ENCODE measurements at regions not wholly inside any gene's neighbourhood (a gene's known extent, or its start where the extent isn't known, plus 50 kb on each side); places are given as distances from the start of the nearest gene placed in this dataset.

- H3K4me3 Mint-ChIP-seq = no peak overlapping the region
Measured at GRCh38 chr17:69703751-69704150, 289.3 kb downstream of the MAP2K6 start.

DNA sequence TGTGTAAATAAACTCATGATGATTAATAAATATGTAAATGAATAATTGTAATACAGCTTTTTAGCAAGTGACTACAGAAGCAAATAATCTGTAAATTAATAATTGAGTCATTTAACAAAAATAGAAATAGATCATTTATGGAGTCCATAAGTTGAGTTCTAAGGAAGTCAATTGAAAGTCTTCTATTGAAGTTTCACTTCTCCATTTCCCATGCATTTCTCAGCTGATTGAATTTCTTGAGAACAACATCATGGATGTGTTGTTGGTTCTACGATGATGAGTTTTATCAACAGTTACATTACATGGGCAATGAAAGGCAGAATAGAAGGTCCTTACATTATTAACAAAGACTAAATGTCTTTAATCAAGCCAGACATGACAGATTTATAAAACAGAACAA is 290.4 kb downstream of the MAP2K6 start:
- Mint-ChIP-seq H3K36me3 (ENCODE audit: low read depth) (no peaks in the 10 kb centered on the region), H3K4me3 (no peak overlapping the region), H3K27me3 (ENCODE audit: low read depth) (no peaks in the 10 kb centered on the region), H3K4me1 (no peaks in the 10 kb centered on the region), H3K27ac (ENCODE audit: unreplicated experiment) (no peak overlapping the region), H3K9me3 (peaks cover 3% of the 10 kb centered on the region)
- DNase-seq (ENCODE audit: low read depth, low spot score) = no peak
- TF ChIP-seq, protein P1, sequence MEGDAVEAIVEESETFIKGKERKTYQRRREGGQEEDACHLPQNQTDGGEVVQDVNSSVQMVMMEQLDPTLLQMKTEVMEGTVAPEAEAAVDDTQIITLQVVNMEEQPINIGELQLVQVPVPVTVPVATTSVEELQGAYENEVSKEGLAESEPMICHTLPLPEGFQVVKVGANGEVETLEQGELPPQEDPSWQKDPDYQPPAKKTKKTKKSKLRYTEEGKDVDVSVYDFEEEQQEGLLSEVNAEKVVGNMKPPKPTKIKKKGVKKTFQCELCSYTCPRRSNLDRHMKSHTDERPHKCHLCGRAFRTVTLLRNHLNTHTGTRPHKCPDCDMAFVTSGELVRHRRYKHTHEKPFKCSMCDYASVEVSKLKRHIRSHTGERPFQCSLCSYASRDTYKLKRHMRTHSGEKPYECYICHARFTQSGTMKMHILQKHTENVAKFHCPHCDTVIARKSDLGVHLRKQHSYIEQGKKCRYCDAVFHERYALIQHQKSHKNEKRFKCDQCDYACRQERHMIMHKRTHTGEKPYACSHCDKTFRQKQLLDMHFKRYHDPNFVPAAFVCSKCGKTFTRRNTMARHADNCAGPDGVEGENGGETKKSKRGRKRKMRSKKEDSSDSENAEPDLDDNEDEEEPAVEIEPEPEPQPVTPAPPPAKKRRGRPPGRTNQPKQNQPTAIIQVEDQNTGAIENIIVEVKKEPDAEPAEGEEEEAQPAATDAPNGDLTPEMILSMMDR (conservative IDR thresholded peaks at IDR 0.05) = no peak

More at GRCh38 chr17:69703751-69704150, 289.3 kb downstream of the MAP2K6 start:
- H3K9me3 Mint-ChIP-seq = peaks cover 10% of the 10 kb centered on the region
- peaks cover 3% of the 10 kb centered on the region for H3K36me3 Mint-ChIP-seq (ENCODE audit: low read depth)
- no peak overlapping the region for H3K27ac Mint-ChIP-seq (ENCODE audit: unreplicated experiment)
- no peaks in the 10 kb centered on the region for H3K27me3 Mint-ChIP-seq (ENCODE audit: low read depth)
- TF ChIP-seq, protein P1 (conservative IDR thresholded peaks at IDR 0.05) = no peak
- no peak for DNase-seq (ENCODE audit: low read depth, low spot score)
- H3K4me1 Mint-ChIP-seq = no peaks in the 10 kb centered on the region

- no peak for DNase-seq (ENCODE audit: low read depth, low spot score)
- Mint-ChIP-seq H3K9me3 (no peaks in the 10 kb centered on the region), H3K4me1 (peaks cover 9% of the 10 kb centered on the region), H3K27me3 (ENCODE audit: low read depth) (no peaks in the 10 kb centered on the region), H3K27ac (ENCODE audit: unreplicated experiment) (no peak overlapping the region), H3K36me3 (ENCODE audit: low read depth) (no peaks in the 10 kb centered on the region), H3K4me3 (no peak overlapping the region)
- TF ChIP-seq, protein P1 (conservative IDR thresholded peaks at IDR 0.05) = no peak
Measured at GRCh38 chr17:69706127-69706526, 291.6 kb downstream of the MAP2K6 start.

DNA sequence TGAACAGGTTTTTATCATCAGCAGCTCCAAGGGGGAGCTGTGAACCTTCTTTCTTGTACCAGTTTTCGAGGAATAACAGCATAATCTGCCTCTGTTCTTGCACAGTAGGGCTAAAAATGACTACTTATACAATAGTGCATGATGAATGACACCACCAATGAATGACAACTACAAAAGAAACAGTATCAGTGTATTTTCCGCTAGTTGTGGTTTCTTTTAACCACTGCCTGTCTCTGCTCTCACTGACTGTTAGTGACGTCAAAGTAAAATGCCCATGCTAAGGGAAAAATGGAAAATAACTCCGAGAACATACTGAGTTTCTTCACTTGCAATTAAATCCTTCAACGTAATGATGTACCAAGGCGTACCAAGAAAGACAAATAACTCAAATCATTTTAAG is 294.9 kb downstream of the MAP2K6 start:
- Mint-ChIP-seq H3K36me3 (ENCODE audit: low read depth) (no peaks in the 10 kb centered on the region), H3K27ac (ENCODE audit: unreplicated experiment) (no peak overlapping the region), H3K4me3 (no peak overlapping the region), H3K9me3 (no peaks in the 10 kb centered on the region), H3K4me1 (peaks cover 21% of the 10 kb centered on the region), H3K27me3 (ENCODE audit: low read depth) (no peaks in the 10 kb centered on the region)
- DNase-seq (ENCODE audit: low read depth, low spot score) = no peak
- TF ChIP-seq, protein P1 (conservative IDR thresholded peaks at IDR 0.05) = no peak

DNA sequence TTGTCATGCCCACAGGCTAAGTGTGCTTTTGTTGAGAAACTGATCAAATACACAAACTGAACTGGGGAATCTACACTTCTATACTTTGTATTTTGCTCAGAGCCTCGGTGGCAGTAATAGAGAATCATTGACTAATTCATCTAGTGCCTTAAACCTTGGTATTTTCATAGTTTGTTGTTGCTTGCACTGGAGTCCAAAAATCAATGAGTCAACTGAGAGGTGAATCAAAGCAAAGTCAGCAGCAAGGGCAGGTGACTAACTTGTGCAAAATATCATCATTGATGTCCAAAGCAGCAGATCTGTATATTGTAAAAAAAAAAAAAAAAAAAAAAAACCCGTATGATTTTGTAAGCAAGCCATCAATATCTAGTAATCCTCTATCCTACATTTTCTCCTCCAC is 296.4 kb downstream of the MAP2K6 start:
- Mint-ChIP-seq H3K4me1 (peaks cover 21% of the 10 kb centered on the region), H3K36me3 (ENCODE audit: low read depth) (no peaks in the 10 kb centered on the region), H3K27ac (ENCODE audit: unreplicated experiment) (no peak overlapping the region), H3K9me3 (no peaks in the 10 kb centered on the region), H3K27me3 (ENCODE audit: low read depth) (no peaks in the 10 kb centered on the region), H3K4me3 (no peak overlapping the region)
- TF ChIP-seq, protein P1 (conservative IDR thresholded peaks at IDR 0.05) = no peak
- no peak for DNase-seq (ENCODE audit: low read depth, low spot score)

DNA sequence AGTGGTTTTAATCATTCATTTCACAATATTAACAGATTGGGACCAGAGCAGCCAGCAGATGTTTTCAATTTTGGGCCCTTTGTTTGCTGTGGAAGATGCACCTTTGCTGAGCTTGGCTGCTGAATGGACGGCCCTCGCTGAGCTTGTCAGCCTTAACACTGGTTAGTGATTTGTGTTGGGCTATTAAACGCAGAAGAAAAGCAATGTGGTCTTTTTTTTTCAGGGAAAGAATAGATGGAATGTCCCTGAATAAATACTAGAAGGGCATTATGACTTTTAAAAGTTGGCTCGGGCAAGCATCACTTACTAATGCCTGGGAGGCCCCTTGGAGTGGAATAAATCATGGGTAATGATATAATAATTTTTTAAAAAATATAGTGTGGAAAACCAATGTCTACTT is 297.0 kb downstream of the MAP2K6 start:
- H3K36me3 Mint-ChIP-seq (ENCODE audit: low read depth) = no peaks in the 10 kb centered on the region
- TF ChIP-seq, protein P1 (conservative IDR thresholded peaks at IDR 0.05) = no peak
- DNase-seq (ENCODE audit: low read depth, low spot score) = no peak
- peaks cover 24% of the 10 kb centered on the region for H3K4me1 Mint-ChIP-seq
- no peak overlapping the region for H3K4me3 Mint-ChIP-seq
- no peaks in the 10 kb centered on the region for H3K9me3 Mint-ChIP-seq
- no peaks in the 10 kb centered on the region for H3K27me3 Mint-ChIP-seq (ENCODE audit: low read depth)
- no peak overlapping the region for H3K27ac Mint-ChIP-seq (ENCODE audit: unreplicated experiment)
